ENCODE measurements at regions not wholly inside any gene's neighbourhood (a gene's known extent, or its start where the extent isn't known, plus 50 kb on each side); places are given as distances from the start of the nearest gene placed in this dataset.
A peak's percentile ranks its signal among the peaks of the same experiment; 100 is the strongest.

DNA sequence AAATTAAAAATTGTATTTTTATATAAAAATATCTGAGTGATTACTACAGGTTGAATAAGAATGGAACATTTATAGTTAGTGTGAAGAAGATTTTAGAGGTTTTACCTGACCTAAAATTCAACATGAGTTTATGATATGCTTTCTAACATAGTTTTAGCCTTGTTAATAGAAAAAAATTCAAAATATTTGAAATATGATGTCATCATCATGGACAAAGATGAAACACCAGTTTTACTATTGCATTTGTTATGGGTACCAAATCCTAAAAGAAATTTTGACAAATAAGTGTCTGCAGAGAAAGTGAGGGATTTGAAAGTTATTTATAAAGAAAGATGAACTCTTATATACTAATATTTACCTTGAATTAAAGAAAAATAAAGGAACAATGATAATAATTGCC is 479.7 kb downstream of the TBC1D32 start:
- Mint-ChIP-seq H3K4me1 (ENCODE audit: low read depth, unreplicated experiment) (no peaks in the 10 kb centered on the region), H3K27me3 (ENCODE audit: unreplicated experiment) (no peaks in the 10 kb centered on the region), H3K9me3 (ENCODE audit: low read depth, unreplicated experiment) (no peaks in the 10 kb centered on the region), H3K27ac (ENCODE audit: unreplicated experiment) (no peak overlapping the region), H3K36me3 (ENCODE audit: insufficient read depth, unreplicated experiment) (no peaks in the 10 kb centered on the region), H3K4me3 (ENCODE audit: low read depth, unreplicated experiment) (no peak overlapping the region)
- TF ChIP-seq, protein P1, sequence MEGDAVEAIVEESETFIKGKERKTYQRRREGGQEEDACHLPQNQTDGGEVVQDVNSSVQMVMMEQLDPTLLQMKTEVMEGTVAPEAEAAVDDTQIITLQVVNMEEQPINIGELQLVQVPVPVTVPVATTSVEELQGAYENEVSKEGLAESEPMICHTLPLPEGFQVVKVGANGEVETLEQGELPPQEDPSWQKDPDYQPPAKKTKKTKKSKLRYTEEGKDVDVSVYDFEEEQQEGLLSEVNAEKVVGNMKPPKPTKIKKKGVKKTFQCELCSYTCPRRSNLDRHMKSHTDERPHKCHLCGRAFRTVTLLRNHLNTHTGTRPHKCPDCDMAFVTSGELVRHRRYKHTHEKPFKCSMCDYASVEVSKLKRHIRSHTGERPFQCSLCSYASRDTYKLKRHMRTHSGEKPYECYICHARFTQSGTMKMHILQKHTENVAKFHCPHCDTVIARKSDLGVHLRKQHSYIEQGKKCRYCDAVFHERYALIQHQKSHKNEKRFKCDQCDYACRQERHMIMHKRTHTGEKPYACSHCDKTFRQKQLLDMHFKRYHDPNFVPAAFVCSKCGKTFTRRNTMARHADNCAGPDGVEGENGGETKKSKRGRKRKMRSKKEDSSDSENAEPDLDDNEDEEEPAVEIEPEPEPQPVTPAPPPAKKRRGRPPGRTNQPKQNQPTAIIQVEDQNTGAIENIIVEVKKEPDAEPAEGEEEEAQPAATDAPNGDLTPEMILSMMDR (IDR thresholded peaks at IDR 0.05; ENCODE audit: unreplicated experiment): no peak
- no peak for DNase-seq
- CTCF ChIA-PET: no interaction called here
- intact Hi-C loops (cut with micrococcal nuclease; ENCODE audit: unreplicated experiment): no loop called here
- BruUV-seq (replicated peaks): no TSS peak

DNA sequence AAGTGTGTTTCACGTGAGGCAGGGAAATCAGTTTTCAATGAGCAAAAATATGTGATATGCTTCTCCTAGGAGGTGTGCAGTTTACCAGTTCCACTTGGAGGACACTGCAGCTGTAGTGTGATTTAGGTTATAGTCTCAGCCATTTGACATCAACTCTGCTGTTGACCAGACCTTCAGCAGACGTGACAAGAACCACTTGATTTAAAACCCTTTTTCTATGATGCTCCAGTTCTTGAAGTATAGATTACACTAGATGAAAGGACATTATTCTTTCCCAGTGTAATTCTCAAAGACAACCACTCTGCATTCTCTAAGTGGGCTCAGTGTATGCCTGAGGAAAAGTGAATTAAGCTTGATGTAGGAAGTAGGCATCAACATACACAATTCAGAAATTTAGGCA is 480.8 kb downstream of the TBC1D32 start:
- Mint-ChIP-seq H3K4me3 (ENCODE audit: low read depth, unreplicated experiment) (no peak overlapping the region), H3K27ac (ENCODE audit: unreplicated experiment) (no peak overlapping the region), H3K27me3 (ENCODE audit: unreplicated experiment) (no peaks in the 10 kb centered on the region), H3K9me3 (ENCODE audit: low read depth, unreplicated experiment) (no peaks in the 10 kb centered on the region), H3K4me1 (ENCODE audit: low read depth, unreplicated experiment) (no peaks in the 10 kb centered on the region), H3K36me3 (ENCODE audit: insufficient read depth, unreplicated experiment) (no peaks in the 10 kb centered on the region)
- intact Hi-C loops (cut with micrococcal nuclease; ENCODE audit: unreplicated experiment): no loop called here
- TF ChIP-seq, protein P1 (IDR thresholded peaks at IDR 0.05; ENCODE audit: unreplicated experiment): no peak
- no peak for DNase-seq
- CTCF ChIA-PET: no interaction called here
- BruUV-seq (replicated peaks): no TSS peak

DNA sequence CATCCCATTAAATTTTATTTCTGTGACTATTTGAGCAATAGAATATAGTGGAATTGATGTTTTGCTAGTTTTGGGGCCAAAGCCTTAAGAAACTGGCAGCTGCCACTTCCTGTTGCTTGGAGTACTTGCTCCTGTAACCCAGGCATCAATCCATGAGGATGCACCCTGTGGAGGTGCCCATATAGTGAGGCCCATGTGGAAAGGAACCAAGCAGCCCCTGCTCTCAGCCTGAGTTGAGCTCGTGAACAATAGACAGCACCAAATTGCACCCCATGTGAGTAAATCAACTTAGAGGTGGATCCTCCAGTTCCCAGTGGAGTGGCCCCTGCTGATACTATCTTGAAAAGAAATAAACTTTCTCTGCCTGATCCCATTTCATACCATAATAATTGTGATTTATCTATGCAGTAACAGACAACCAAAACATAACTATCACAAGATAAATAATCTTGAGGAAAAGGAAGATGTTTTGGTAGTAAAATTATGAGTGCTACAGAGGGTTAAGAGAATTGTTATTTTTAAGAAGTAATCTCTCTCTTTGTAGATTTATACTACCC is 481.9 kb downstream of the TBC1D32 start:
- CTCF ChIA-PET: interaction anchor here (0.6 kb wide), 1 partner anchor 496 kb away, joined by 3 read pairs; no protein-coding TSS in a partner anchor
- Mint-ChIP-seq H3K27me3 (ENCODE audit: unreplicated experiment) (no peaks in the 10 kb centered on the region), H3K36me3 (ENCODE audit: insufficient read depth, unreplicated experiment) (no peaks in the 10 kb centered on the region), H3K27ac (ENCODE audit: unreplicated experiment) (no peak overlapping the region), H3K4me1 (ENCODE audit: low read depth, unreplicated experiment) (no peaks in the 10 kb centered on the region), H3K9me3 (ENCODE audit: low read depth, unreplicated experiment) (no peaks in the 10 kb centered on the region), H3K4me3 (ENCODE audit: low read depth, unreplicated experiment) (no peak overlapping the region)
- TF ChIP-seq, protein P1 (IDR thresholded peaks at IDR 0.05; ENCODE audit: unreplicated experiment): no peak
- DNase-seq: no peak
- intact Hi-C loops (cut with micrococcal nuclease; ENCODE audit: unreplicated experiment): no loop called here
- no TSS peak for BruUV-seq (replicated peaks)

DNA sequence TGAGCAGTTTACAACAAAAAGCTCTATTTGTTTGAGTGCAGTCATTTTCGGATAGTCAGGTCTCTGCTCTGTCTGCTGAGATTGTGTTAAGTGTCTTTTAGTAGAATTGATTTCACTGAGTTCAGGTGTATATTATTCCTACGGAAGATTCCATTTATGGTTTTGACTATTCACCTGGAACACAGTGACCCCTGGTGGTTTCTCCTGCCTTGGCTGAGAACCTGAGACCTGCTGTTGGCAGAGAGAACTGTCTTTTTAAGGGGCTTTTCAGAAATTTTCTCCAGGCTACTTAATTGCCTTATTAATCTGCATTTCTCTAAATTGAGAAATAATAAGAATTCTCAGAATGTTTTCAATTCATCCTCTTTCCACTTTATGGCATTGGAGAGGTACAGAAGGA is 508.0 kb downstream of the TBC1D32 start:
- CTCF ChIA-PET: no interaction called here
- intact Hi-C loops (cut with micrococcal nuclease; ENCODE audit: unreplicated experiment): loop anchor here (1.0 to 2.0 kb wide), 2 partner anchors 419 to 1084 kb away; no protein-coding TSS in a partner anchor

More for the DNA sequence above, 508.0 kb downstream of the TBC1D32 start:
- no peaks in the 10 kb centered on the region for H3K36me3 Mint-ChIP-seq (ENCODE audit: insufficient read depth, unreplicated experiment)
- H3K4me3 Mint-ChIP-seq (ENCODE audit: low read depth, unreplicated experiment): no peak overlapping the region
- TF ChIP-seq, protein P1 (IDR thresholded peaks at IDR 0.05; ENCODE audit: unreplicated experiment): peak; percentile 59
- H3K27ac Mint-ChIP-seq (ENCODE audit: unreplicated experiment): no peak overlapping the region
- peaks cover 2% of the 10 kb centered on the region for H3K9me3 Mint-ChIP-seq (ENCODE audit: low read depth, unreplicated experiment)
- H3K27me3 Mint-ChIP-seq (ENCODE audit: unreplicated experiment): no peaks in the 10 kb centered on the region
- no peaks in the 10 kb centered on the region for H3K4me1 Mint-ChIP-seq (ENCODE audit: low read depth, unreplicated experiment)
- no TSS peak for BruUV-seq (replicated peaks)
- peak; percentile 73 for DNase-seq

Measured in Calu3 (cell line).